K562 (cell line): ENCODE measurements at regions not wholly inside any gene's neighbourhood (a gene's known extent, or its start where the extent isn't known, plus 50 kb on each side); places are given as distances from the start of the nearest gene placed in this dataset.

Experiments
- GATAD2B ChIP-seq: fragments of 450-650 bp; IDR thresholded peaks from 2 replicates; pipeline ENCODE4 v1.6.1; 2017; ENCODE audit warnings: mild to moderate bottlenecking, borderline replicate concordance
- HDAC6 ChIP-seq: IDR thresholded peaks from 2 replicates; pipeline ENCODE4 v1.6.1; 2012; ENCODE audit warnings: low read depth, mild to moderate bottlenecking, control low read depth, inconsistent platforms, low read length, moderate library complexity
- HES1 ChIP-seq: fragments of 450-650 bp; IDR thresholded peaks from 2 replicates; pipeline ENCODE4 v1.6.1; 2016; ENCODE audit warnings: low read depth, mild to moderate bottlenecking, moderate library complexity
- HINFP ChIP-seq: fragments of 450-650 bp; conservative IDR thresholded peaks from 2 replicates; pipeline ENCODE4 v1.6.1; 2016; ENCODE audit warnings: missing genetic modification characterization, low read depth, mild to moderate bottlenecking, control low read depth, missing compliant biosample characterization
- POLR2H ChIP-seq: IDR thresholded peaks from 2 replicates; pipeline ENCODE4 v1.6.1; 2016; ENCODE audit warnings: missing genetic modification characterization, low read depth, mild to moderate bottlenecking, control low read depth, missing compliant biosample characterization, moderate library complexity
- RREB1 ChIP-seq: fragments of 250-450 bp; sonication (Bioruptor Pico); IDR thresholded peaks from 2 replicates; pipeline ENCODE4 v1.4.0; 2020
- YBX1 ChIP-seq: fragments of 450-650 bp; IDR thresholded peaks from 2 replicates; pipeline ENCODE4 v1.7.1; 2016; ENCODE audit warnings: mild to moderate bottlenecking
- ZBTB43 ChIP-seq: sonication (generic); formaldehyde crosslinking; IDR thresholded peaks from 2 replicates; pipeline ENCODE4 v1.8.0; 2023; ENCODE audit warnings: mild to moderate bottlenecking, missing genetic modification reagents
- ZNF12 ChIP-seq: sonication (generic); formaldehyde crosslinking; IDR thresholded peaks from 2 replicates; pipeline ENCODE4 v1.4.0; 2020; ENCODE audit warnings: mild to moderate bottlenecking, missing genetic modification reagents
- ZNF589 ChIP-seq: fragments of 200-800 bp; sonication (Bioruptor generic); IDR thresholded peaks from 2 replicates; pipeline ENCODE4 v1.6.1; 2016; ENCODE audit warnings: low read depth, missing genetic modification characterization, missing compliant biosample characterization

- TF ChIP-seq GATAD2B (no peak), POLR2H (no peak), ZNF12 (CRISPR knock-in tag) (no peak), YBX1 (no peak), ZBTB43 (no peak), ZNF589 (CRISPR knock-in tag) (no peak), HDAC6 (no peak), HES1 (no peak), HINFP (tag) (no peak), RREB1 (CRISPR knock-in tag) (no peak)
These were observed 1145.5 kb upstream of the PCDH10 start (continued) for GRCh38 chr4:132003593-132003992.
